Suppressor macrophage (primary cell): ENCODE measurements at regions not wholly inside any gene's neighbourhood (a gene's known extent, or its start where the extent isn't known, plus 50 kb on each side); places are given as distances from the start of the nearest gene placed in this dataset.

Experiments used
- DNase-seq, 4 experiments: peaks; one replicate each; pipeline ENCODE4 v3.0.0-alpha.2; 2020 to 2022

GRCh38 chr2:157933160-157933920 is 57.2 kb upstream of the ACVR1 start:
- DNase-seq: no peak

- peak in 3 of 4 experiments; percentile 7 to 39 (median 37) for DNase-seq
Measured at GRCh38 chr2:157932480-157933159, 56.5 kb upstream of the ACVR1 start.

- DNase-seq: no peak
Measured at GRCh38 chr2:157931542-157931941, 55.4 kb upstream of the ACVR1 start.

GRCh38 chr2:157930728-157931127 is 54.6 kb upstream of the ACVR1 start:
- DNase-seq: no peak

- DNase-seq: no peak
Measured at GRCh38 chr2:157929871-157930667, 53.9 kb upstream of the ACVR1 start.

GRCh38 chr2:157928372-157928771 is 52.2 kb upstream of the ACVR1 start:
- peak in 1 of 4 experiments; percentile 30 for DNase-seq

GRCh38 chr2:157927155-157927554 is 51.0 kb upstream of the ACVR1 start:
- no peak for DNase-seq
